ENCODE measurements at regions not wholly inside any gene's neighbourhood (a gene's known extent, or its start where the extent isn't known, plus 50 kb on each side); places are given as distances from the start of the nearest gene placed in this dataset.

- no peak for DNase-seq
These were observed 106.8 kb downstream of the ZBTB18 start for GRCh38 chr1:244157731-244158438.

GRCh38 chr1:244159646-244160045 lies 108.6 kb downstream of the ZBTB18 start:
- DNase-seq = no peak

DNA sequence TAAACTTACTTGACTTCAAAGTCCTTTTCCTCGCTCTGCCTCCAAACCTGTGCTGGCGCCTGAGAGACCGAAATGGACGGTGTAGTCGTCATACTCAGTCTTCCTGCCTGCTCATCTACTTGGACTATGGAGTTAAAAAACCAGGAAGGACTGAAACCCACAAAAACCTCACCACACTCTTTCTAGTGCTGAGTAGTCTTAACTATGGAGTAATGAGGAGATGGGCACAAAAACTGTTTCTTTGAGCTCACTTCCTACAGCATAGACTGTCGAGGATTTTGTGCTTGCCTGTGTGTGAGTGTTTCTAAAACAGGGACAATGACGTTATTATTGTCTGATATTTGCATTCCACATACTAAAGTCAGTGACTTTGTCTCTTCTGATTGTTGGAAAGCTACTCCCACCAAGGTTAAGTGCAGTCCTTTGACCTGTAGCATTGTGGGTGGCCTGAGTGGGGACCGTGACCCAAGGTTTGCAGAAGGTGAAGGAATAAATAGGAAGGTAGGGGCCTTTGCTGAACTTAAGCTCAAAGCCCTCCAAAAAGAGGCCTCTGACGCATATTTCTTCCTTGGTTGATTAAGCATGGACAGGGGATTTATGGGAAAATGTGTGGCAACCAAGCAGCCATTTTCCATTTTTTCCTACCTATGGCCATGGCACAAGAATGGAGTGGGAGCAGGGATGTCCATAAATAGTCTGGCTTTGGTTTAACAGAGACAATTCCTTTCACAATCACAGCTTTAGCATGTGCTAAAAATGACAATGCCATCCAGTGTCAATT lies 109.6 kb downstream of the ZBTB18 start:
- no peak for DNase-seq

- no peak for DNase-seq
These were observed 110.1 kb downstream of the ZBTB18 start for GRCh38 chr1:244161236-244161510.

- DNase-seq = no peak
These were observed 111.9 kb downstream of the ZBTB18 start for GRCh38 chr1:244162786-244163530.

DNA sequence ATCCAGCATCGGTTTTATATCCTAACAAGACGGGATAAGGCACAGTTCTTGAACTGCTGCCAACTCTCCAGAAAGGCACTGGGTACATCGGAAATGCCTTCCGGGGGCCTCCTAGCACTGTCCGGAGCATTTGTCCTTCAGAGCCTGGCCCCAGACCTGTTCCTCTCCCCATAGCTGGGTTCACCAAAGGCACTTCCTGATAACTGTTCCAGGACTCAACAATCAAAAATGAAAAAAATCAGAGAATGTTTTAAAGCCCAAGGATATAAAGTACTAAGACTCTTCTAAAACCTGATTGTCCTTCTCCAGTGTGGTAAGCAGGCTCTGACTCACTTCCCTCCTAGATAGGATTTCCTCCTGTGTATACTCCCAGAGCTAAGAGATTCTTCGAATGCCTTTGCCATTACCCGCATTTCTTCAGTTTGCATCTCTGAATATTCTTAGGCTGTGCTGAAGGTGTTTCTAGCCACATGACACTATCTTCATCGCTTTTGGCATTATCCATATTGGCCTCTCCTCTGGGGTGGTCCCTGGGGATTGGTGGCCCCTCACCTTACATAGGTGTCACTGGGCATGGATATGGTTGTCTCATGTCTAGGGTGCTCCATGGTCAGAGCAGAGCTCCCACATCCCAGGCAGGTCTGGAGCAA lies 112.9 kb downstream of the ZBTB18 start:
- DNase-seq = peak; percentile 85

GRCh38 chr1:244164511-244164890 lies 113.4 kb downstream of the ZBTB18 start:
- no peak for DNase-seq

GRCh38 chr1:244165021-244165420 lies 113.9 kb downstream of the ZBTB18 start:
- no peak for DNase-seq

DNA sequence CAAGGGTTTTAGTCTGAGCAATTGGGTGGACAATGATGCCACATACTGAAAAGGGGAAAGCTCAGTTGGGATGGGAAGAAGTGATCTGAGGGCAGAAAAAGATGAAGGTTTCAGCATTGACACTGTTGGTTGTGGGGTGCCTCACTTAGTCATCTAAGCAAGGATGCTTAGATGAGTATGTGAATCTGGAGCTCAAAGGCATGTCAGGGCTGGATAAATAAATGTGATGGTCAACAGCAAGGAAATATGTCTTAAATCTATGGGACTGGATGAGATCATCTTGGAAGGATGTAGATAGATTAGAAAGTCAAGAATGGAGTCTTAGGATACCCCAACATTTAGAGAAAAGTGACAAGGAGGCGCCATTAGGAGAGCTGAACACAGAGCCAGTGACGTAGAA lies 114.6 kb downstream of the ZBTB18 start:
- no peak for DNase-seq

DNA sequence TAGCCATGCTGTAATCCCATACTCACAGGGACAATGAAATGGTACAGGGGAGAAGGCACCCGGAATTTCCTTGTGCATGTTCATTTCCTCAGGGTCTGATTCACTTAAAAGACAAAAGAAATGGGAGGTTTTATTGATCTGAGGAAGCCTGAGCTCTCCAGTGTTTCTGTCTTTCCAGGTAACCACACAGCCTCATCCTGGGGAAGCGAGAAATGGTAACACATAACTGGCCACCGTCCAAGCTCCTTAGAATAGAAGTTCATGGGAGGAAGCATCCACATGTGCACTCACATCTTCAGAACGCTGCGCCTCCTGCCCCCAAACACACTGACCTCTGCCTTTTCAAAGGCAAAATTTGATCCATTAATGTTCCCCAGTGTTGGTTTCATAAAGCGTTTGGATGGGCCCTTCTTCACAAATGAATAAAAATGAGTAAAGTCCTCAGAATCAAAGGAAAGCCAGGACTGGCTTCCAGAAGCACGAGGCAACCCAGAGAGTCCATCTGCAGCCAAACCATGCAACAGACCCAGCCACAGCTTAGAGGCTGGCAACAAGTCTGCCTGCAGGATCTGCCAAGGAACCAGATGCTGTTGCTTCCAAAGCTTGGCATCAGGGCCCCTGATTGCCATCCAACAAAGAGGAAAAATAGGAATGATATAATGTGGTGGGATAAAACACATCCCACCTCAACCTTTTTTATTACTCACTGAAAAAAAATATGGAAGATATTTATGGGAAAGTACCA lies 120.3 kb downstream of the ZBTB18 start:
- DNase-seq = peak; percentile 32

DNA sequence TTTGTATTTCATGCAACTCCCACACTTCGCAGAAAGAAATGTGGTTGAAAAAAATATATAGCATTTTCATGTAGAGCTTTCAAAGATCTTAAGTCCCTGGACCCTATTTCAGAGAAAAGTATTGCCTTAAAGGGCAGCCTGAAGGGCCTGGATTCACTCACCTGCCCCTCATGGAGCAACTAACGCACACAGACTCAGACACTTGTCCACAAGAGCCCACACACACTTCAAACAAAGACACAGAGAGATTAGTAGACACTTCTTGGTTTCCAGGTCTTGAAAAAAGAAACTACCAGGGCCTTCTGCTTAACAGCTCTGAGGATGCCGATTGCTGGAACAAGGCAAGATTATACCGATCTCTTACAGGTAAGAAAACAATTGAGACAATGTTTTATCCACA lies 122.2 kb downstream of the ZBTB18 start:
- DNase-seq = peak; percentile 46

- peak; percentile 6 for DNase-seq
These were observed 122.7 kb downstream of the ZBTB18 start for GRCh38 chr1:244173769-244174168.

- DNase-seq = peak; percentile 19
These were observed 123.9 kb downstream of the ZBTB18 start for GRCh38 chr1:244174922-244175521.

DNA sequence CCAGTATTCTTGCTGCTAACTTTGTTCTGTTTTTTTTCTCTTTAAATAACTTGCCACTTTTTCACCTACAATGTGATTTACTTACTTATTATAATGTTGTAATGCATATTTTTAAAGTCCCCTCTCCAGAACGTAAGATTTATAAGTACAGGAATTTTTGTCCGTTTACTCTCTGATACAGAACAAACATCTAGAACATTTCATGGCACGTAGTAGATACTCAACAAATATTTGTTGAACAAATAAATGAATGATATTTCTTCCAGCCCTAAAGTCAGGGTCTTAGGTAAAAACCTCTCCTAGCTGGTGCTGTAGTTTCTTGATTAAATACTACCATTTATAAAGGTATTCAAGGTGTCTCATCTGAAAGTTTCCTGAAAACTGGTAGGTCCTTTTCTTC lies 125.1 kb downstream of the ZBTB18 start:
- no peak for DNase-seq

- DNase-seq = no peak
These were observed 129.2 kb downstream of the ZBTB18 start for GRCh38 chr1:244180256-244180655.

DNA sequence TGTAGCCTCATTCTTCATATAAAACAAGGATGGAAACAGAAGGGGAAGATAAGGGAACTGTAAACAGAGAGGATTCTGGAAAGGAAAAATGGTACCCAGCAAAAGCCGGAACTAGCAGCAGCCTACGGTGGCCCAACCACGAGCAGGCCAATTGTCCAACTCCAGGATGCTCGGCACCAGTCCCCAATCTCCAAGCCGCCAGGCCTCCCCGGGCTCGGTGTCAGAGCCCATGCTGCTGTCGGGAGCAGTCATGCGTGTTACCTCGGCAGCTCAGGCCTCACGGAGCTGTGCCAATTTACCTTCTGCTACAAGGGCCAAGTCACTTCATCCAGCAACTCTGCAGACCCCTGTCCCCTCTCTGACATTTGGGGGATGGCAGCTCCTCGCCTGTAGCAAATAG lies 130.8 kb downstream of the ZBTB18 start:
- DNase-seq = no peak

- DNase-seq = no peak
These were observed 132.0 kb downstream of the ZBTB18 start for GRCh38 chr1:244183037-244183436.

GRCh38 chr1:244186372-244186771 lies 135.3 kb downstream of the ZBTB18 start:
- peak; percentile 19 for DNase-seq

GRCh38 chr1:244187310-244187709 lies 136.2 kb downstream of the ZBTB18 start:
- DNase-seq = no peak

DNA sequence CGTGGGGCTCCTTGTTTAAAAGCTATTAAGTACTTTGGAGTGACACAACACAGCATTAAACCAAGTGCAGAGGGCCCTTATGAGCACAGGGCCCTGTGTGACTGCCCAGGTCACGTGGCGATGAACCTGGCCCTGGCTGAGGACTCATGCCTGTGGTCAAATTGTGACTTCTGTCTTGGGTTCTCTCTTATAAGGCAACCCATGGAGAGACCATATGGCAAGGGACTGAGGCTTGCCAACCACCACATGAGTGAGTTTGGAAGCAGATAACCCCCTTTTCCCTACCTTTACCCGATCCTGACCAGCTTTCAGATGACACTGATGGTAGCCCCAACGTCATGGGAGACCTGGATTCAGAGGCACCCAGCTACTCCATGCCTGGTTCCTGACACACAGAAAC lies 140.5 kb downstream of the ZBTB18 start:
- no peak for DNase-seq

- no peak for DNase-seq
These were observed 141.2 kb downstream of the ZBTB18 start for GRCh38 chr1:244192325-244192724.

DNA sequence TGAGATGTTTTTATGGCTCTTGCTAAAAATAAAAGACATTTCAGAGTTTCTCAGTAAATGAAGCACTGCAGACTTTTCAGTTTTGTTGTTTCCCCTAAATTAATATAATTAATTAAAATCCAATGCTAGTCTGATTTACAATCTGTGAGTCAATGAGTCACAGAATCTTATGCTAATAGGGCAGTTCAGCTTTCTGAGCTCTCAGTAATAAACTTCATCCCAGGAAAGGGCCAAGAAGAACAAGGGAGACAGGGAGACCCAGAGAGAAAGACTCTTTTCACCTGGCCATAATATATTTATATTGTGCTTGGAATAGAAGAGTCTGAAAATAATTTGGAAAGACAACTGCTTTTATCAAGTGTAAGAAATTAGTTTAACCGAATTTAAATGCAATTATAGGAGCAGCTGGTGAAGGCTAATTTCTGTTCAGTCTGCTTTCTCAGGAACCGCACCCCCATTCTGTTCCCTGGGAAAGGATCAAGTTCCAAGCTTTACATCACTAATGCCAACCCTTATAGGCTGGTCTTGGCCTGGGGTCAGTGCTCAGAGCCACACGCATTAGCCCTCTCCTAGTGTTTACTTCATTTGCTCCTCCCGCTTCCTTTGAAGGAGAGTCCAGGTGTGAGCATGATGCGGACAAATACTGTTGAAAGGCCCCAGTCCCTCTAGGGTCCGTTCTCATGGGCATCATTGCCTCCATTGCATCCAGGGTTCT lies 145.6 kb downstream of the ZBTB18 start:
- no peak for DNase-seq
